ENCODE measurements at regions not wholly inside any gene's neighbourhood (a gene's known extent, or its start where the extent isn't known, plus 50 kb on each side); places are given as distances from the start of the nearest gene placed in this dataset.

DNA sequence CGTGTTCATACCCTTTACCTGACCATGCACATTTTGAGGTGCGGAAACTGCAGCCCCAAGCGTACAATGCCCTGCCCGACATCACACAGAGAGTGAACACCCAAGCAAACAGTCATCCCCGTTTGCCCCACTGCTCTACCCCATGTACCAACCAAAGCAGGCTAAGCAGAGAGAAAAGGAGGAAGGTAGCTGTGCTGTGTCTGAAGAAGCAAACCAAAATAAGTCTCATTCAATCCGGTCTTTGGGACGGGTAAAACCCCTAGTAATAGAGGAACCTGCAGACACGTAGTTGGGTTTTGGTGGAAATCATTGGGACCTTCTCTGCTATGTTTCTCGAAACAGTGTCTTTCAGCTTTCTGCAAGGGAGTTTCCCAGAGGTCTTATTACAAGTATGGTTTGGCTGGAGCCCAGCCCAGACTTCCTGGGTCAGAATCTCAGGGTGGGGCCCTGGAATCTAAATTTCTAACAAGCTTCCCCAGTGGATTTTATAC is 164.6 kb upstream of the HES1 start (continued):
- no peak for TF ChIP-seq KDM1A (IDR thresholded peaks at IDR 0.05; ENCODE audit: borderline replicate concordance, low read length)
- no peak for TF ChIP-seq SP4 (IDR thresholded peaks at IDR 0.05; ENCODE audit: low read length)
- TF ChIP-seq POLR2A (IDR thresholded peaks at IDR 0.05; ENCODE audit: control extremely low read depth in 1 of 2, low read depth in 2 of 2, low read length in 2 of 2): no peak
- TF ChIP-seq, protein P1, sequence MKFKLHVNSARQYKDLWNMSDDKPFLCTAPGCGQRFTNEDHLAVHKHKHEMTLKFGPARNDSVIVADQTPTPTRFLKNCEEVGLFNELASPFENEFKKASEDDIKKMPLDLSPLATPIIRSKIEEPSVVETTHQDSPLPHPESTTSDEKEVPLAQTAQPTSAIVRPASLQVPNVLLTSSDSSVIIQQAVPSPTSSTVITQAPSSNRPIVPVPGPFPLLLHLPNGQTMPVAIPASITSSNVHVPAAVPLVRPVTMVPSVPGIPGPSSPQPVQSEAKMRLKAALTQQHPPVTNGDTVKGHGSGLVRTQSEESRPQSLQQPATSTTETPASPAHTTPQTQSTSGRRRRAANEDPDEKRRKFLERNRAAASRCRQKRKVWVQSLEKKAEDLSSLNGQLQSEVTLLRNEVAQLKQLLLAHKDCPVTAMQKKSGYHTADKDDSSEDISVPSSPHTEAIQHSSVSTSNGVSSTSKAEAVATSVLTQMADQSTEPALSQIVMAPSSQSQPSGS (IDR thresholded peaks at IDR 0.05; ENCODE audit: low read length): no peak

All from H1 (cell line).